ENCODE measurements at regions not wholly inside any gene's neighbourhood (a gene's known extent, or its start where the extent isn't known, plus 50 kb on each side); places are given as distances from the start of the nearest gene placed in this dataset.

DNA sequence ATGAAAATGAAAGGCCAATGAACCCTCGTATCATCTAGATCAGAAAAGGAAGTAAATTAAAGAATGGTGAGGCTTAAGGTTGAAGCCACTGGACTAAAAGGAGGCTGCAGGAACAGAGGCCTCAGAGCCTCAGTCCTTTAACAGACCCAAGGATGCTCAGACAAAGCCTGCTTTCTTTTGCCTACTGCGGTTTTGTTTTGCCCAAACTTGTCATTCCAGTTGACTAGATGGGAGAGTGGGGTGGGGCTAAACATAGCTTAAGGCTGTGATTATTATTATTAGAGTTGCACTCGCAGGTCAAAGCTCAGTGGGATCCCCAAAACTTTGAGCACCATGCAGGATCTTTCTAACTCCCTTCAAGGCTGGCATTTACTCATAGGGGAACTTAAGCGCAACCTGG is 163.9 kb downstream of the RBM46 start:
- TF ChIP-seq, protein P1, sequence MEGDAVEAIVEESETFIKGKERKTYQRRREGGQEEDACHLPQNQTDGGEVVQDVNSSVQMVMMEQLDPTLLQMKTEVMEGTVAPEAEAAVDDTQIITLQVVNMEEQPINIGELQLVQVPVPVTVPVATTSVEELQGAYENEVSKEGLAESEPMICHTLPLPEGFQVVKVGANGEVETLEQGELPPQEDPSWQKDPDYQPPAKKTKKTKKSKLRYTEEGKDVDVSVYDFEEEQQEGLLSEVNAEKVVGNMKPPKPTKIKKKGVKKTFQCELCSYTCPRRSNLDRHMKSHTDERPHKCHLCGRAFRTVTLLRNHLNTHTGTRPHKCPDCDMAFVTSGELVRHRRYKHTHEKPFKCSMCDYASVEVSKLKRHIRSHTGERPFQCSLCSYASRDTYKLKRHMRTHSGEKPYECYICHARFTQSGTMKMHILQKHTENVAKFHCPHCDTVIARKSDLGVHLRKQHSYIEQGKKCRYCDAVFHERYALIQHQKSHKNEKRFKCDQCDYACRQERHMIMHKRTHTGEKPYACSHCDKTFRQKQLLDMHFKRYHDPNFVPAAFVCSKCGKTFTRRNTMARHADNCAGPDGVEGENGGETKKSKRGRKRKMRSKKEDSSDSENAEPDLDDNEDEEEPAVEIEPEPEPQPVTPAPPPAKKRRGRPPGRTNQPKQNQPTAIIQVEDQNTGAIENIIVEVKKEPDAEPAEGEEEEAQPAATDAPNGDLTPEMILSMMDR (IDR thresholded peaks at IDR 0.05), result no peak
- TF ChIP-seq POLR2A (IDR thresholded peaks at IDR 0.05) (no peak), EP300 (IDR thresholded peaks at IDR 0.05) (no peak)

All from ovary (tissue), 3 donors.